HG02973 (cell line): ENCODE measurements at regions not wholly inside any gene's neighbourhood (a gene's known extent, or its start where the extent isn't known, plus 50 kb on each side); places are given as distances from the start of the nearest gene placed in this dataset.
"Not testable (repeated sequence)": the region's sequence is repeated elsewhere in the genome, so short reads cannot be mapped to it uniquely, and the experiment has no call there.

Source experiments
- ATAC-seq: cut with Tn5 transposase; IDR thresholded peaks from one replicate; pipeline ENCODE4 v1.9.1; 2021; ENCODE audit warnings: moderate library complexity; ENCODE audit not compliant: unreplicated experiment

DNA sequence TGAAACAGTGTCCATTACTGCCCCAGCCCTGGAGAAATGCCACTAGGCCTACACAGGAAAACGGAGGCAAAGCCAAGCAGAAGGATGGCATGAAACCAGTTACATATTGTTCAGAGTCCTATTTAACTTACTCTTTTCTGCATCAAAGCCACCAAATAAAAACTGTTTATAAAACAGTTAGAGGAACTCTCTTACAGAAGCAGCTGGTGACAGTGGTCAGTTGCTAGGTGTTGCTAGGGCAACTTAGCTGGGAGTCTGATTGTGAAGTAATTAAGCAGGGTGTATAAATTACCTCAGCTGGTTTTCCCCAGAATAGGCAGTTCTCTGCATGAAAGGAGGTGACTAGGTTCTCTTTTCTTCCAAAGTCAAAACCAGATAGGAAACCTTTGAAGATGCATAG lies 115.6 kb upstream of the ZBED5 start:
- no peak for ATAC-seq

DNA sequence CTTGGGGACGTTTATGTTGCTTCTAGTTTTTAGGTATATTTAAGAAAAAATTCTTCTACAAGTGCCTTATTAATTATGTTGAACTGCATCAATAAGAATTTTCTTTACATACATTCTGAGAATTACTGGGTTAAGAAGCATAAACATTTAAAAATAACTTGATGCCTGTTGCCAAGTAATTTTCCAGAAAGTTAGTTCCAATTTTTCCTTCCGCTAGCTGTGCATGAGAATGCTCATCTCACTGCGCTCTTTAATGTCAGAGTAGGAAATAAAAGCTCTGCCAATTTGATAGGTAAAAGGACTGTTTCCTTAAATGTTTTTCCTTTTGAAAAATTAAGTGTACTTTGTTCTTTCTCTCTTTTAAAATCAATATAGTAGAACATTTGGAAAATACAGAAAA lies 113.1 kb upstream of the ZBED5 start:
- no peak for ATAC-seq

DNA sequence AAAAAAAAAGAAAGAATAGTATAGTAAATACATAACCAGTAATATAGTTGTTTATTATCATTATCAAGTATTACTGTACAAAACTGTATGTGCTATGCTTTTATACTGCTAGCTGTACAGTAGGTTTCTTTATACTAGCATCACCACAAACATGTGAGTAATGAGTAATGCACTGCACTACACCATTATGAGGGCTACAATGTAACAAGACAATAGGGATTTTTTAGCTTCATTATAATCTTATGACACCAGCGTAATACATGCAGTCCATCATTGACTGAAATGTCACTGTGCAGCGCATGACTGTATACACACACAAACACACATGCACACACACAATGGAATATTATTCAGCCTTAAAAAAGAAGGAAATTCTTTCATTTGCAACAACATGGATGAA lies 111.5 kb upstream of the ZBED5 start:
- ATAC-seq = no peak

GRCh38 chr11:10956884-10957283 lies 99.0 kb upstream of the ZBED5 start:
- ATAC-seq = not testable (repeated sequence)

GRCh38 chr11:10955616-10956015 lies 97.8 kb upstream of the ZBED5 start:
- no peak for ATAC-seq

DNA sequence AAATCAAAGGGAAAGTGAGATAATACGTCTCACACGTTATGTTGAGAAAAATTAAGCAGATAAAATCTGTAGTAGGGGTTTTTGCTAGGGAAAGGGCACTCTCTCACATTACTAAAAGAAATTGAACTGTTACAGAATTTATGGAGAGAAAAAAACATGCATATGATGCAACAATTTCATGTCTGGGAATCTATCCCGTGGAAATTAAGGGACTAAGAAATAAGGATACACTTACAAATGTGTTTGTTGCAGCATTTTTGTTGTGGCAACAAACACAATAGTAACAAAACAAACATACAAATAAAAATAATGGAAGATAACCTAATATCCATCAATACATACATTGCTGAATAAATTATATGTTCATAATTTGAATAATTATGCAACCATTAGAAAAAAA lies 96.3 kb upstream of the ZBED5 start:
- ATAC-seq = no peak

DNA sequence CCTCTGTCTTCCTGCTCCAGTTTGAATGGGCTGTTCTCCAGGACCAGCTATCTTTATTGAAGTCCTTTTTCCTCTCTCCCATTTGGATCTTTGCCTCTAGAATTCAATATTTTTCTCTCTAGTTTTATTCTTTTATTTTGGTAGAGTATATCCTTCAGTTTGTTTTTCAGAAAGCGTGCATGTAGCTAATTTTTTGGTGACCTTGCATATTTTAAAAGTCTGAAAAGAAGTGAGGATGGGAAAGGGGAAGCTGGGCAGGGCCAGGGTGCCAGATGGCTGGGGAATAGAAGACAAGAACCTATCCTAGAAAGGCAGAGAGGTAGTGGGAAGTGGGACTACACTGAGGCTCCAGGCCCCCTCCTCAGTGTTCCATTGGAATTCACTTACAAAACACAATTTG lies 95.0 kb upstream of the ZBED5 start:
- no peak for ATAC-seq

- not testable (repeated sequence) for ATAC-seq
Observed at GRCh38 chr11:10947935-10948334, 90.1 kb upstream of the ZBED5 start.

- no peak for ATAC-seq
Observed at GRCh38 chr11:10946072-10946471, 88.2 kb upstream of the ZBED5 start.

DNA sequence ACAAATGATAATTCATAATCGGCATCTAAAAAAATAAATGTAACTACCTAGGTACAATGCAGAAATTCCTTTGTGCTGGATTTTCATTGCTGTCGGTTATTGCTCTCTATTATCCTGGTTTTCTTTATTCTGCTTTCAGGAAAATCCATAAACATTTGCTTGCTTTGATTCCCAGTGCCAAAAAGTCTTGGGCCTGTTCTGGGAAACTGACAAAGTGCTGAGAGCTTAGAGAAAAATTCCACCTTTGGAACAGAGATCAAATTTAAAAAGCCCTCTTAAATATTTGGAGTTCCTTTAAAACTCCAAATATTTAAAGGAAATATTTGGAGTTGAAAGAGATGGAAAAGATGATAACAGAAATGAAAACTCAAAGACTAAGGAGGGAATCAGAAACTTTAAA lies 87.3 kb upstream of the ZBED5 start:
- ATAC-seq = no peak

- no peak for ATAC-seq
Observed at GRCh38 chr11:10943968-10944367, 86.1 kb upstream of the ZBED5 start.

- ATAC-seq = no peak
Observed at GRCh38 chr11:10942620-10943019, 84.8 kb upstream of the ZBED5 start.

GRCh38 chr11:10941871-10942270 lies 84.0 kb upstream of the ZBED5 start:
- ATAC-seq = no peak

DNA sequence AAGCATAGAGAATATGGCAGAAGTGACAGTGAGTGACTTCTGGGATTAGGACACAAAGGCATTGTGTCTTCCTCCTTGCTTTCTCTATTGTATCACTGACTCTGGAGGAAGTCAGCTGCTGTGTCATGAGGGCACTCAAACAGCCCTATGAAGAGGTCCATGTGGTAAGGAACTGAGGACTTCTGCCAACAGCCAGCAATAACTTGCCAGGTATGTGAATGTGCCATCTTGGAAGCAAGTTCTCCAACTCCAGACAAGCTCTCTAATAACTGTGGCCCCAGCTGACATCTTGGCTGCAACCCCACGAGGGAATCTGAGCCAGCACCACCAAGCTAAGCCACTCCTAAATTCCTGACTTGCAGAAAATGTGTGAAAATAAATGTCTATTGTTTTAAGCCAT lies 83.6 kb upstream of the ZBED5 start:
- ATAC-seq = no peak

DNA sequence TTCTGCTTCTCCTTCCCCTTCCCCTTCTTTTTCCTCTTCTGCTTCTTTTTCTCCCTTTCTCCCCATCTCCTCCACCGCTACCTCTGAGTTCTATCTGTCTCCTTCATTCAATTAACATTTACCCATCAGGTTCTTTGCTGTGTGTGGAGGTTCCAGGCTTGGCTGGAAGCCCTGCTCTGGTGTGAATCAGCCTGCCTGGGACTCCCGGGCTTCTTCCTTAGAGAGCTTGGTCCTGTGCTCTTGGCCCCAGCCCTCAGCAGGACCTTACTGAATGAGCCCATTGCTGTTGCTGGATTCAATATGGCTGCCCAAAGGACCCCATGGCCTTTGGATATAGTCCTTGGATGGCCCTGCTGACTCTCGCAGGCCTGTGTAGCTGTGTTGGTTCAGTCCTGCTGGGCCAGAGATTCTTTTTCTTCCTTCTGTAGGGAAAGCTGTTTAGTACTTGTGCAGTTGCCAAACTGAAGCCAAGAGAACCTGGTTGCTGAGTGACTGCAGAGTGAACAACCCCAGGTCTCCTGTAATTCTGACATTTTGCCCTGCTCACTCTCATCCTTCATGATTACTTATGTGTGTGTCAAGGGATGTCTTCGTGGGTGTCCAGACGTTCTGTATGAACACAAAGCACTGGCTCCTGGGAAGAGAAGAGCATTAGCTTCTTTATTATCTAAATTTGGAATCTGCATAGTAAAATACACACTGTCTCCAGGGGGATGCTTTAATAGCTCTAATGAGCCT lies 81.0 kb upstream of the ZBED5 start:
- no peak for ATAC-seq

- no peak for ATAC-seq
Observed at GRCh38 chr11:10938231-10938630, 80.4 kb upstream of the ZBED5 start.

DNA sequence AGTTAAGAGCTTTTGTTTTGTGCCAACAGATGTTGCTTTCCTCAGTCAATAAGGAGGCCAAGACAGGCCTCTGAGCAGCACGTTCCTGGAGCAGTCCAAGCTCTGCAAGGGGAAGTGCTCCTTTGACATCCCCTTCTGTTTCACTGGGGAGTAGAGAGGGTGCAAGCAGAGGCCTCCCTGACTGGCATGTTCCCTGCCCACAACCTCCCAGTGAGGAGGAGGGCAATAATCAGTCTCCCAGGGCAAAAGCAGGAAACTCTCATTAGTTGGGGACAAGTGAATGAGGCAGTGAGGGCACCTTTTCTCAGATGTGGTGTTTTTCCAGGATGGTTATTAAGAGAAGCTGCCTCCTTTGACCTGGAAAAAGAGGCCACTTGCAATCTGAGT lies 79.5 kb upstream of the ZBED5 start:
- ATAC-seq = no peak

DNA sequence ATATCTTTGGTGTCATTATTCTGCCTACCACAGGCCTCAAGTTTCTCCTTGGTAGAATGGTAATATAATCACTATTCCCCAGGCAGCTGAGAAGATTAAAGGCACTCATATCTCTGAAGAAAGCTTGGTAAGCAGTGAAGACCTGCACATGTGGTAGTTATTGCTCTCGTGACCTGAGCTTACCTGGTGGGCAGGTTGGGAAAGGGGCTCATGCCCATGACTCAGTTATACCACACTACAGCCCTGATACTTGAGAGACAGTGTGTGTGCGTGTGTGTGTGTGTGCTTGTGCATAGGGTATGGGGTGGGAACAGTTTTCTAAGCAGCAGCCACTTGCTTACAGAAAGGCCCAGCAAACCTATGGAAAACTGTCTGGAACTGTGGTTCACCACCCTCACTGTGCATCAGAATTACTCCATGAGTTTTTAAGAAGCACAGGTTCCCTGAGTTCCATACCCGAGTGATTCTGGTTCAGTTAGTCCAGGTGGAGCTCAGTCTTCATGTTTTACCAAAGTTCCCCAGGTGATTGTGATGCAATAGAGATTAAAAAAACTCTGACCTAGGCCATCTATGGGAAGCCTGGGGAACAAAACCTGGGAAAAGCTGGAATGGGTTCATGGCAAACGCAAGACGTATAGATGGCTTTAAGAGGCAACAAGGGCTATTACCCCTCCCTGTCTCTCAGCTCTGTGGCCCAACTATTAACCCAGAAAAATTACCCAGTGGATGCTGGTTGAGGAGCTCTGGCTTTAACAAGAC lies 79.0 kb upstream of the ZBED5 start:
- no peak for ATAC-seq

DNA sequence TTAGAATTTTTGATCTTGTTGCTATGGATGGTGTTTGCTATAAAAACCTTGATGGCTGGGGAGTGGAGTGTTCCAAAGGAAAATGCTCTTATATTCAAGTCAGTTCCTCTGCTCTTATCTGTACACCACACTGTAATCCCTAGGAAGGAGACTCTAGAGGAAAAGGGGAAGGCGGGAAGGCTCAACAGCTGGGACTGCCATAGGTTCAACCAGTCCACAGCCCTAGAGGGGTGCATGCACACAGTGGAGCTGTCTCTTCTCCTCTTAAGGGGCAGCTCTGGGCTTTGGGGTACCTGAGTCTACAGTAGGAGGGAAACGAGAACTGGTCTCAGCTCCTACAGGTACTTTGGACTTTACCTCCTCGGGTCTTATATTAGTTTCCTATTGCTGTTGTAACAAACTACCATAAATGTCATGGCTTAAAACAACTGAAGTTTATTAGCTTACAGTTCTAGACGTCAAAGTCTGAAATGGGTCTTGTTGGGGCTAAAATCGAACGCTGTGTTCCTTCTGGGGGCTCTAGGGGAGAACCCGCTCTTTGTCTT lies 77.2 kb upstream of the ZBED5 start:
- no peak for ATAC-seq

DNA sequence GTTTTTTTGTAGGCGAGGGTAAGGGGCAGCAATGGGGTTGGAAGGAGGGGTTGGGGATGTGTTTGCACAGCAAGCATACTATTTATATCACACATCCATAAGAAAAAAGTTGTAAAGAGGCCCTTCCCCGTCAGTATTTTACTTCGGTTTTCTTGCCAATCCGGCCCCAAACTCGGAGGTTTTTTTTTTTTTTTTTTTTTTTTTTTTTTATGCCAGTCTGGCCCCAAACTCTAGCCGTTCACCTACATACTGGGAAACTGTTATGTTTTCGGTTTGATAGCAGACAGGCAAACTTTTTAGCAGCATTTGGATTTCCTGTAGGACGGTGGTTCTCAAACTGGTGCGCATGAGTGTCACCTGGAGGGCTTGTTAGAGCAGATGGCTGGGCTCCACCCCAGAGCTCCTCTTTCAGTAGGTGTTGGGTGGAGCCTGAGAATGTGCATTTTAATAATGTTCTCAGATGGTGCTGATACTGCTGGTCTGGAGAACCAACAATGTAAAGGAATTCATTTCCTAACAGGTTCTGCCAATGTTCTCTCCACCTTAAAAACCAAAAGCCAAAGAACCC lies 76.5 kb upstream of the ZBED5 start:
- no peak for ATAC-seq

DNA sequence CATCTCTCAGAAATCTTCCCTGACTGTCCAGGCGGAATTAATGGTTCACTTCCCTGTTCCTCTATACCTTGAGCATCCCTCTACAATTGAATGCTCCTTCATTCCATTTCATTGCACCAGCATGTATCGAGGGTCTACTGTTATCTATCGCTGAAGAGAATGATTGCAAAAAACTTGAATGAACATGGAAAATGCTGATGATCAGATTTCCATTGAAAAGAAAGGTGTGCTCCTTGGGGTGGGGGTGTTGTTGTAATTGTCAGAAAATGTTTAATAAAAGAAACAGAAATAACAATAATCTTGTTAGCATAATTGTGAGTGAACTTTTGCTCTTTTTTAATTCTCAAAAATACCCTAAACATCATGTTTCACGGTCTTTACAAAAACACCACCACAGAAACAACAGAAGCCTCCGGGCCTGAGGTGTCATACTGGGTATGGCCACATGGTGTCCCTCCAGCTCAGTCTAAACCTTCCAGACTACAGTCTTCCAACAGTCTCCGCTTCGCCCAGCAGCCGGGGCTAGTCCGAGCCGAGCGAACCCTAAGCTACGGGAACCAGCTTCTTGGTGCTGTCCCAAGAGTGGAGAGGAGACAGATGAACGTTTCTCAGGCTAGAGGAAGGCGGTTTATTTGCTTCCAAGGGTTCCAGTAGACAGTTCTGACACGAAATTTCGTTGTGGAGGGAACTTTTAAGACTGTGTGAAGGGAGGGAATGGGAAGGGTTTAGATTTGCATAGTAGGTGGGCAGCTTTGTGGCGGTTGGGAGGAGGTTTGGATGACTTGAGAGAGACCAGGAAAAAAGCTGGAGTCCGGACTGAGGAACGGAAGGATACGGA lies 75.8 kb upstream of the ZBED5 start:
- ATAC-seq = peak; percentile 91
